ENCODE measurements at regions not wholly inside any gene's neighbourhood (a gene's known extent, or its start where the extent isn't known, plus 50 kb on each side); places are given as distances from the start of the nearest gene placed in this dataset.

DNA sequence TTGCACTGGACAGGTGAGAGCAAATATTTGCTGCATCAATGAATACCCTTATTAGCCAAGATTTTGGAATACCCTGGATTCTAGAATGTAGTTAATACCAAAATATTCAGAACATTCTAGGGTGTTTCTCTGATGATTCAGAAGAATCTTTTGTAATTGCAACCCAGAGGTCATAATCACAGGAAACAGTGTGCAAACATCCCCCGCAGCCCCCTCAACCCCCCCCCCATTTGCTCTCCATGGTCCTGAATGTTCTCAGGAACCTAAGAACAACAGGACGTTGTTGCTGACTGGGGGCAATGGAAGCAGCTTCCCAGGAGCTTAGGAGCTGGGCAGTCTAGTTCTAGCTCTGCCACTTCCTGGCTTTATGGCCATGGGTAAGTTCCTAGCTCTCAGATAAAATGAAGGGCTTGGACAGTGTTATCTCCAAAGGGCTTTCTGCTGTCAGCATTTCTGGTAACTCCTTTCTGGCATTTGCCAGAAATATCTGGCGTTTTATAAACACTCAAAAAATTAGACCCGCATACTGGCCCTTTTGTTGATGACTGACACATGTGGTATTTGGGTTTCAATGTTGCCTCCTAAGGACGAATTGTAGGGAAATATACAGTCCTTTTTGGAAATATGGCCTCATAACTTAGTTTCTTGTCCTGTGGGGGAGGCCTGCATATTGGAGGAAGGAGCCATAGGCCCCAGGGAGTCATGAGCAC, 178.6 kb downstream of the RRAGC start:
- FAIRE-seq: no peak
- no peak for DNase-seq (ENCODE audit: insufficient read length, low spot score)
- TF ChIP-seq, protein P1, sequence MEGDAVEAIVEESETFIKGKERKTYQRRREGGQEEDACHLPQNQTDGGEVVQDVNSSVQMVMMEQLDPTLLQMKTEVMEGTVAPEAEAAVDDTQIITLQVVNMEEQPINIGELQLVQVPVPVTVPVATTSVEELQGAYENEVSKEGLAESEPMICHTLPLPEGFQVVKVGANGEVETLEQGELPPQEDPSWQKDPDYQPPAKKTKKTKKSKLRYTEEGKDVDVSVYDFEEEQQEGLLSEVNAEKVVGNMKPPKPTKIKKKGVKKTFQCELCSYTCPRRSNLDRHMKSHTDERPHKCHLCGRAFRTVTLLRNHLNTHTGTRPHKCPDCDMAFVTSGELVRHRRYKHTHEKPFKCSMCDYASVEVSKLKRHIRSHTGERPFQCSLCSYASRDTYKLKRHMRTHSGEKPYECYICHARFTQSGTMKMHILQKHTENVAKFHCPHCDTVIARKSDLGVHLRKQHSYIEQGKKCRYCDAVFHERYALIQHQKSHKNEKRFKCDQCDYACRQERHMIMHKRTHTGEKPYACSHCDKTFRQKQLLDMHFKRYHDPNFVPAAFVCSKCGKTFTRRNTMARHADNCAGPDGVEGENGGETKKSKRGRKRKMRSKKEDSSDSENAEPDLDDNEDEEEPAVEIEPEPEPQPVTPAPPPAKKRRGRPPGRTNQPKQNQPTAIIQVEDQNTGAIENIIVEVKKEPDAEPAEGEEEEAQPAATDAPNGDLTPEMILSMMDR (IDR thresholded peaks at IDR 0.05; ENCODE audit: insufficient read depth, missing control alignments): no peak

DNA sequence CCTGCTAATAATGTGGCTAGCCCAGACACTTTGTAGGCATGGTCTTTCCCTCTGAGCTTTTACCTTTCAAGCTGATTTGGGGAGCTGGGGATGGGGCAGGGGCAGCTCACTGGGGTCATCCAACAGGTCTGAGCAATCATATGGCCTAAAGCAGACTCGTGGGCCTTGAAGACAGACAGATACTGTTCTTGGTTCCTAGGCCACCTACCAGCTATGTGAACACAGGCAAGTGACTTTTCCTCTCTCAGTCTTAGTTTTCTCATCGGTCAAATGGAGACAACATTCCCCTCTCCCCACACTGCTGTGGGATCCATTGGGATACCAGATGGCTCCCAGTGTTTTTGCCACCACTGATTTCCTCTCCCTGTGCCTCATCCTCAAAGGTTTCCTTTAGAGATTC, 181.8 kb downstream of the RRAGC start:
- FAIRE-seq: no peak

DNA sequence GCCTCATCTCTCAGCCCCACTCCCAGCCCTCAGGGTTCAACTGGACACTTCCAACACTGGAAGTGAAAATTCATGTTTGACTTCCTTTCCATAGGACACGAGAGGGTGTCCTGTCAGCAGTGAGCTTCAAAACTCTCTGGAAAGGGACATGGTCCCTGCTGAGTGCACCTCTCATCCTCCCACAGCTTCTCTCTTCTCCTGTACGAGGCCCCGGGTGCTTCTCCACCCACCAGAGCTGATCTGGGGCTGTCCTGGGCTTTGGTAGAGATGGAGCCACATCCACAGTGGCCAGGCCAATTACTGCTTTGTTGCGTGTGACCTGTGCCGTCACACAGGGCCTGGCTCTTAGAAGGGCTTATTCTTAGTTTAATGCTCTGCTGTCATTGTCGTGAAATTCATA, 182.3 kb downstream of the RRAGC start:
- DNase-seq (ENCODE audit: insufficient read length, low spot score) (no peak), FAIRE-seq (no peak)
- TF ChIP-seq, protein P1 (IDR thresholded peaks at IDR 0.05; ENCODE audit: insufficient read depth, missing control alignments): no peak

More for the DNA sequence above, 181.8 kb downstream of the RRAGC start:
- DNase-seq (ENCODE audit: insufficient read length, low spot score): no peak
- TF ChIP-seq, protein P1 (IDR thresholded peaks at IDR 0.05; ENCODE audit: insufficient read depth, missing control alignments): no peak

DNA sequence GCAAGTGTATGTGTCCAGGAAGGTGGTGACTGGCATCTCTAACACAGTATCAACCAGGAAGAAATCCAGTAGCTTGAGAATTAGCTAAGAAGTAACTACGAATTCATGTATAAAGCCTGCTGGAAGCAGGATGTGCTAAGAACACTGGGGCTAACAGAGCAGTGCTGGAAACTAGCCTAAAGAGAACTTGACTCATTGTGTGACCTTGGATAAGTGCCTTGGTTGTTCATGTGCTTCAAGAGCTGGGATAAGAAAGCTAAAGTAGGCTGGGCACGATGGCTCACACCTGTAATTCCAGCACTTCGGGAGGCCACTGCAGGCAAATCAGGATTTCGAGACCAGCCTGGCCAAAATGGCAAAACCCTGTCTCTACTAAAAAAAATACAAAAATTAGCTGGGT, 186.9 kb downstream of the RRAGC start:
- DNase-seq (ENCODE audit: insufficient read length, low spot score) (no peak), FAIRE-seq (no peak)
- TF ChIP-seq, protein P1 (IDR thresholded peaks at IDR 0.05; ENCODE audit: insufficient read depth, missing control alignments): no peak

DNA sequence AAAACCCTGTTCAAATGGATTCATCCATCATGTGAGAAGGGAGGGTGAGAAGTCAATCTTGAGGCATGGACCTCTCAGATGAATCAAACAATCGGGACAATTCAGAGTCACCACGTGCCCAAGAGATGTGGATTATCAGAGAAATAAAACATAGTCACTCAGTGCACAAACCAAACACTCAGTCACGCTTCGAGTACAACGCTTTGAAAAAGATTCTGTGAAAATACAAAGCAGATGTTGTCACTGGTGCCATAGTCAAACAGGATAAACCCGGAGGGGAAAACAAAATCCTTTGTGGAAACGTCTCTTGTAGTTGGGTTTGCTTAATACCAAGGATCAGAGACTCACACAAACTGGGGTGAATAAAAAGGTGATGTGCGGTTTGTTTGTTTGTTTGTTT, 188.4 kb downstream of the RRAGC start:
- FAIRE-seq (no peak), DNase-seq (ENCODE audit: insufficient read length, low spot score) (no peak)
- TF ChIP-seq, protein P1 (IDR thresholded peaks at IDR 0.05; ENCODE audit: insufficient read depth, missing control alignments): no peak

DNA sequence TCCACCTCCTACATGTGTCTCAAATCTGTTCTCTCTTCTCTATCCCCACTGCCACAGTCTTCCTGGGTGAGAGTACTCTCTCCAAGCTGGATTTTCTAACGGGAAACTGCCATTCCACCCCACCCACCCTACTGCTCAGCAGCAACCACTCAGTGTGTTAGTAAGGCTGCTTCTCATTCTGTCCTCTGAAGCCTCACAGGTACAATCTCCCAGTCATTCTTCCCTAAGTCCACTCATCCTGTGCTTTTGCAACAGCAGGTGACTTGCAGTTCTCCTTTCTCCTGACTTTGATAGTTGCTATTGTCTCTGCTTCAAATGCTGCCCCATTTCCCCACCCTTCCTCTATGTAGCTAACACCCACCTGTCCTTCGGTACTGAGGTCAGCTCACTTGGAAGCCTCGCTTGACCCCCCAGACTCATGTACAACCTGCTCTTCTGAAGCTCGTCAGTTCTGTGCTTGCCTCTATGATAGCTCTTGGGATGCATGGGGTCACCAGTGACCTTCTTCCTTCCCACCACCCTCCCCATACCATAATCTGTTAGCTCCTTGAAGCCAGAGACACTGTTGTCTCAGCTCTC, 188.9 kb downstream of the RRAGC start:
- FAIRE-seq: no peak

More for the DNA sequence above, 188.9 kb downstream of the RRAGC start:
- TF ChIP-seq, protein P1 (IDR thresholded peaks at IDR 0.05; ENCODE audit: insufficient read depth, missing control alignments): no peak
- no peak for DNase-seq (ENCODE audit: insufficient read length, low spot score)

All from D721Med (cell line).